Esophagus muscularis mucosa (tissue), 4 donors: ENCODE measurements at regions not wholly inside any gene's neighbourhood (a gene's known extent, or its start where the extent isn't known, plus 50 kb on each side); places are given as distances from the start of the nearest gene placed in this dataset.

Experiments used
- CTCF ChIP-seq, 3 experiments: fragments of 200-600 bp in 2 of 3; fragments of 450-650 bp in 1 of 3; sonication (generic) in 2 of 3; IDR thresholded peaks; one replicate each; pipeline ENCODE4 v1.5.1; 2017 to 2019; ENCODE audit warnings: antibody characterized with exemption in 3 of 3, mild to moderate bottlenecking in 2 of 3, moderate library complexity in 1 of 3
- EP300 ChIP-seq: sonication (generic); formaldehyde crosslinking; IDR thresholded peaks from one replicate; pipeline ENCODE4 v1.6.1; 2017; ENCODE audit warnings: antibody characterized with exemption
- POLR2A ChIP-seq: fragments of 450-650 bp; IDR thresholded peaks from one replicate; pipeline ENCODE4 v1.6.1; 2017; ENCODE audit warnings: antibody characterized with exemption, moderate library complexity, mild to moderate bottlenecking, low read depth
- POLR2AphosphoS5 ChIP-seq, 2 donors: sonication (generic); formaldehyde crosslinking; IDR thresholded peaks; one replicate each; pipeline ENCODE4 v1.6.1; 2017; ENCODE audit warnings: antibody characterized with exemption in 2 of 2

DNA sequence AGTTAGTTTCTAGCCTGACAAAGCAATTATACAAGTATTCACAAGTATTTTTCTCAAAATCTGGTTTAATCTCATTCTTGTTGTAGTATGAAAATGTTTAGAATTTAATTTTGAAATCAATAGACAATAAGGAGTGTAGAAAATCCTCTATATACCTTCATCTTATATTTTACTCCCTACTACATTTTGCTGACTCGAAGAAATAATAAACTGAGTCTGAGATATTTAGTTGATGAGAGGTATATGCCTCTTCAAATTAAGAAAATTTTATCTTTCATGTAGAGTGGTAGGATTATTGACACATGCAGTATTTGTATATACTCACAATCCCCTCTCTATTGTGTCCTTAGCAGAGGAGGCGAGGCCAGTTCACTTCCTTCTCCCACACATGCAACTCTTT is 477.7 kb downstream of the MAN2A1 start:
- TF ChIP-seq POLR2A, result no peak
- no peak for TF ChIP-seq CTCF (IDR thresholded peaks at IDR 0.05)
- TF ChIP-seq EP300, result no peak
- TF ChIP-seq POLR2AphosphoS5 (IDR thresholded peaks at IDR 0.05), result no peak
